Progenitor cell of endocrine pancreas (in vitro differentiated cells): ENCODE measurements at regions not wholly inside any gene's neighbourhood (a gene's known extent, or its start where the extent isn't known, plus 50 kb on each side); places are given as distances from the start of the nearest gene placed in this dataset.
A peak's percentile ranks its signal among the peaks of the same experiment; 100 is the strongest.

Source experiments
- DNase-seq: peaks from one replicate; pipeline ENCODE4 v3.0.0; 2021; ENCODE audit warnings: low spot score; ENCODE audit not compliant: unreplicated experiment
- H3K27ac Mint-ChIP-seq: 2 replicates; pipeline ENCODE4 v1.8.0; 2021; ENCODE audit warnings: mild to moderate bottlenecking, moderate library complexity, mixed read lengths
- H3K27me3 Mint-ChIP-seq: 2 replicates; pipeline ENCODE4 v1.8.0; 2021; ENCODE audit warnings: mixed read lengths
- H3K36me3 Mint-ChIP-seq: 2 replicates; pipeline ENCODE4 v1.8.0; 2022; ENCODE audit warnings: mixed read lengths; ENCODE audit not compliant: insufficient read depth
- H3K4me1 Mint-ChIP-seq: 2 replicates; pipeline ENCODE4 v1.8.0; 2021; ENCODE audit warnings: low read depth, mixed read lengths
- H3K4me3 Mint-ChIP-seq: 2 replicates; pipeline ENCODE4 v1.8.0; 2021; ENCODE audit warnings: low read depth, mild to moderate bottlenecking, moderate library complexity, mixed read lengths
- H3K9me3 Mint-ChIP-seq: 2 replicates; pipeline ENCODE4 v1.8.0; 2021; ENCODE audit warnings: low read depth, mixed read lengths
- CTCF ChIP-seq: fragments of 200-600 bp; sonication (generic); IDR thresholded peaks from one replicate; pipeline ENCODE4 v1.5.0; 2021; ENCODE audit warnings: antibody characterized with exemption, mild to moderate bottlenecking; ENCODE audit not compliant: unreplicated experiment

- TF ChIP-seq CTCF = peak; percentile 57
- Mint-ChIP-seq H3K27ac (no peak overlapping the region), H3K36me3 (no peaks in the 10 kb centered on the region), H3K4me3 (no peak overlapping the region), H3K4me1 (no peaks in the 10 kb centered on the region), H3K27me3 (no peaks in the 10 kb centered on the region), H3K9me3 (no peaks in the 10 kb centered on the region)
- DNase-seq = no peak
Observed at GRCh38 chr6:128807577-128807976, 75.4 kb upstream of the LAMA2 start.

GRCh38 chr6:128806261-128806660, 76.7 kb upstream of the LAMA2 start:
- H3K36me3 Mint-ChIP-seq = no peaks in the 10 kb centered on the region
- H3K9me3 Mint-ChIP-seq = peaks cover 5% of the 10 kb centered on the region
- H3K27me3 Mint-ChIP-seq = no peaks in the 10 kb centered on the region
- H3K27ac Mint-ChIP-seq = no peak overlapping the region
- TF ChIP-seq CTCF = no peak
- no peak overlapping the region for H3K4me3 Mint-ChIP-seq
- no peak for DNase-seq
- no peaks in the 10 kb centered on the region for H3K4me1 Mint-ChIP-seq

GRCh38 chr6:128803911-128804310, 79.0 kb upstream of the LAMA2 start:
- no peak overlapping the region for H3K4me3 Mint-ChIP-seq
- no peaks in the 10 kb centered on the region for H3K36me3 Mint-ChIP-seq
- H3K9me3 Mint-ChIP-seq = peaks cover 5% of the 10 kb centered on the region
- no peak for TF ChIP-seq CTCF
- no peaks in the 10 kb centered on the region for H3K27me3 Mint-ChIP-seq
- no peak for DNase-seq
- H3K27ac Mint-ChIP-seq = no peak overlapping the region
- H3K4me1 Mint-ChIP-seq = no peaks in the 10 kb centered on the region

- Mint-ChIP-seq H3K27me3 (no peaks in the 10 kb centered on the region), H3K36me3 (no peaks in the 10 kb centered on the region), H3K4me1 (no peaks in the 10 kb centered on the region), H3K27ac (no peak overlapping the region), H3K9me3 (peaks cover 5% of the 10 kb centered on the region), H3K4me3 (no peak overlapping the region)
- TF ChIP-seq CTCF = no peak
- DNase-seq = no peak
Observed at GRCh38 chr6:128801621-128802020, 81.3 kb upstream of the LAMA2 start.

- no peak for DNase-seq
- H3K27me3 Mint-ChIP-seq = peaks cover 4% of the 10 kb centered on the region
- TF ChIP-seq CTCF = no peak
- no peaks in the 10 kb centered on the region for H3K36me3 Mint-ChIP-seq
- peaks cover 11% of the 10 kb centered on the region for H3K4me1 Mint-ChIP-seq
- no peak overlapping the region for H3K27ac Mint-ChIP-seq
- H3K9me3 Mint-ChIP-seq = no peaks in the 10 kb centered on the region
- H3K4me3 Mint-ChIP-seq = no peak overlapping the region
Observed at GRCh38 chr6:128784266-128784665, 98.7 kb upstream of the LAMA2 start.
